GM18873 (cell line): ENCODE measurements at regions not wholly inside any gene's neighbourhood (a gene's known extent, or its start where the extent isn't known, plus 50 kb on each side); places are given as distances from the start of the nearest gene placed in this dataset.
"Not testable (repeated sequence)": the region's sequence is repeated elsewhere in the genome, so short reads cannot be mapped to it uniquely, and the experiment has no call there.

Experiments
- ATAC-seq: cut with Tn5 transposase; IDR thresholded peaks from one replicate; pipeline ENCODE4 v1.9.1; 2021; ENCODE audit warnings: mild to moderate bottlenecking, moderate library complexity, moderate number of reproducible peaks; ENCODE audit not compliant: unreplicated experiment, low FRiP score

GRCh38 chr9:88831713-88832407, 159.4 kb upstream of the S1PR3 start:
- no peak for ATAC-seq

- ATAC-seq, result no peak
Measured at GRCh38 chr9:88833946-88834345, 157.3 kb upstream of the S1PR3 start.

- ATAC-seq, result no peak
Measured at GRCh38 chr9:88835038-88835466, 156.2 kb upstream of the S1PR3 start.

GRCh38 chr9:88835772-88836171, 155.5 kb upstream of the S1PR3 start:
- ATAC-seq, result no peak

- no peak for ATAC-seq
Measured at GRCh38 chr9:88837731-88838130, 153.5 kb upstream of the S1PR3 start.

- ATAC-seq, result not testable (repeated sequence)
Measured at GRCh38 chr9:88849878-88850277, 141.4 kb upstream of the S1PR3 start.

GRCh38 chr9:88852794-88853193, 138.5 kb upstream of the S1PR3 start:
- ATAC-seq, result no peak

GRCh38 chr9:88870627-88871026, 120.6 kb upstream of the S1PR3 start:
- ATAC-seq, result no peak

GRCh38 chr9:88871669-88872068, 119.6 kb upstream of the S1PR3 start:
- ATAC-seq, result no peak

GRCh38 chr9:88872192-88872946, 118.9 kb upstream of the S1PR3 start:
- no peak for ATAC-seq

- ATAC-seq, result no peak
Measured at GRCh38 chr9:88873635-88874034, 117.6 kb upstream of the S1PR3 start.

- ATAC-seq, result no peak
Measured at GRCh38 chr9:88874391-88874790, 116.9 kb upstream of the S1PR3 start.

GRCh38 chr9:88875400-88876120, 115.7 kb upstream of the S1PR3 start:
- ATAC-seq, result no peak

GRCh38 chr9:88880199-88880598, 111.1 kb upstream of the S1PR3 start:
- ATAC-seq, result no peak

- ATAC-seq, result not testable (repeated sequence)
Measured at GRCh38 chr9:88884291-88884690, 107.0 kb upstream of the S1PR3 start.

- ATAC-seq, result not testable (repeated sequence)
Measured at GRCh38 chr9:88886762-88887161, 104.5 kb upstream of the S1PR3 start.

GRCh38 chr9:88889386-88889785, 101.9 kb upstream of the S1PR3 start:
- ATAC-seq, result no peak

- ATAC-seq, result no peak
Measured at GRCh38 chr9:88890546-88890945, 100.7 kb upstream of the S1PR3 start.

GRCh38 chr9:88891040-88891439, 100.2 kb upstream of the S1PR3 start:
- no peak for ATAC-seq

GRCh38 chr9:88892724-88893123, 98.5 kb upstream of the S1PR3 start:
- ATAC-seq, result no peak

GRCh38 chr9:88897081-88897480, 94.2 kb upstream of the S1PR3 start:
- ATAC-seq, result no peak
